Neural cell (in vitro differentiated cells): ENCODE measurements at regions not wholly inside any gene's neighbourhood (a gene's known extent, or its start where the extent isn't known, plus 50 kb on each side); places are given as distances from the start of the nearest gene placed in this dataset.

ENCODE experiments used
- H2AFZ ChIP-seq: fragments of 200-600, 300-800 bp; sonication (generic), shearing (Covaris generic); 2 replicates; pipeline ENCODE4 v1.6.0; 2014; ENCODE audit warnings: low read depth, mild to moderate bottlenecking, antibody characterized with exemption, low read length, moderate library complexity
- H3F3A ChIP-seq: fragments of 200-600 bp; shearing (Covaris generic); 2 replicates; pipeline ENCODE4 v1.6.1; 2016; ENCODE audit warnings: mild to moderate bottlenecking, moderate library complexity, mixed read lengths, antibody characterized with exemption, low read length; ENCODE audit not compliant: insufficient read depth, poor library complexity, severe bottlenecking
- H3K27ac ChIP-seq: fragments of 200-600, 300-800 bp; sonication (generic), shearing (Covaris generic); 2 replicates; pipeline ENCODE4 v1.5.1; 2014; ENCODE audit warnings: mild to moderate bottlenecking, low read length, moderate library complexity
- H3K27me3 ChIP-seq: fragments of 300-800, 200-600 bp; sonication (generic), shearing (Covaris generic); 2 replicates; pipeline ENCODE4 v1.6.0; 2014; ENCODE audit warnings: mild to moderate bottlenecking, low read depth, low read length, moderate library complexity; ENCODE audit not compliant: insufficient read depth
- H3K36me3 ChIP-seq: fragments of 300-800, 200-600 bp; sonication (generic), shearing (Covaris generic); 2 replicates; pipeline ENCODE4 v1.5.1; 2014; ENCODE audit warnings: mild to moderate bottlenecking, antibody characterized with exemption, low read length, moderate library complexity; ENCODE audit not compliant: insufficient read depth
- H3K4me2 ChIP-seq: fragments of 300-800, 200-600 bp; sonication (generic), shearing (Covaris generic); 2 replicates; pipeline ENCODE4 v1.6.0; 2014; ENCODE audit warnings: mild to moderate bottlenecking, low read length
- H3K4me3 ChIP-seq: fragments of 300-800, 200-600 bp; sonication (generic), shearing (Covaris generic); 2 replicates; pipeline ENCODE4 v1.5.1; 2014; ENCODE audit warnings: mild to moderate bottlenecking, low read length, moderate library complexity
- H3K79me2 ChIP-seq: fragments of 200-600 bp; shearing (Covaris generic); replicated peaks from 2 replicates; pipeline ENCODE4 v1.6.0; 2014; ENCODE audit warnings: mild to moderate bottlenecking, low read length, moderate library complexity; ENCODE audit not compliant: insufficient read depth
- H3K9ac ChIP-seq: fragments of 300-800, 200-600 bp; sonication (generic), shearing (Covaris generic); 2 replicates; pipeline ENCODE4 v1.6.1; 2016; ENCODE audit warnings: mild to moderate bottlenecking, low read length, mixed read lengths
- H3K9me2 ChIP-seq: fragments of 200-600 bp; shearing (Covaris generic); 2 replicates; pipeline ENCODE4 v1.6.1; 2016; ENCODE audit warnings: mild to moderate bottlenecking, low read length, mixed read lengths; ENCODE audit not compliant: insufficient read depth
- H3K9me3 ChIP-seq: fragments of 200-600, 300-800 bp; sonication (generic), shearing (Covaris generic); 2 replicates; pipeline ENCODE4 v1.6.1; 2016; ENCODE audit warnings: mild to moderate bottlenecking, mixed run types, low read length, moderate library complexity, mixed read lengths
- H4K20me1 ChIP-seq: fragments of 200-600 bp; shearing (Covaris generic); 2 replicates; pipeline ENCODE4 v1.6.1; 2016; ENCODE audit warnings: mild to moderate bottlenecking, mixed run types; ENCODE audit not compliant: insufficient read depth
- EP300 ChIP-seq: fragments of 450-650 bp; conservative IDR thresholded peaks from 2 replicates; pipeline ENCODE4 v1.6.1; 2014; ENCODE audit warnings: antibody characterized with exemption, mild to moderate bottlenecking, moderate library complexity; ENCODE audit not compliant: poor library complexity, severe bottlenecking
- EZH2 ChIP-seq: fragments of 200-600, 300-800 bp; shearing (Covaris generic), sonication (generic); IDR thresholded peaks from 2 replicates; pipeline ENCODE4 v1.6.1; 2014; ENCODE audit warnings: antibody characterized with exemption, low read length, borderline replicate concordance, mild to moderate bottlenecking; ENCODE audit not compliant: insufficient read depth, poor library complexity, severe bottlenecking
- MXI1 ChIP-seq: fragments of 450-650 bp; conservative IDR thresholded peaks from 2 replicates; pipeline ENCODE4 v1.6.1; 2014; ENCODE audit warnings: antibody characterized with exemption, mild to moderate bottlenecking; ENCODE audit not compliant: poor library complexity, severe bottlenecking
- POLR2AphosphoS5 ChIP-seq: IDR thresholded peaks from 2 replicates; pipeline ENCODE4 v1.6.1; 2012
- RAD21 ChIP-seq: fragments of 450-650 bp; conservative IDR thresholded peaks from 2 replicates; pipeline ENCODE4 v1.6.1; 2014; ENCODE audit warnings: antibody characterized with exemption, mild to moderate bottlenecking, moderate library complexity
- SMC3 ChIP-seq: fragments of 450-650 bp; conservative IDR thresholded peaks from 2 replicates; pipeline ENCODE4 v1.6.1; 2014; ENCODE audit warnings: antibody characterized with exemption, mild to moderate bottlenecking, moderate library complexity; ENCODE audit not compliant: poor library complexity
- TAF1 ChIP-seq: IDR thresholded peaks from 2 replicates; pipeline ENCODE4 v1.6.1; 2012; ENCODE audit warnings: low read depth
- TF ChIP-seq, protein P1 (sequence below): IDR thresholded peaks from 2 replicates; pipeline ENCODE4 v1.6.1; 2012; ENCODE audit warnings: borderline replicate concordance
- TF ChIP-seq, protein P2 (sequence below): fragments of 450-650 bp; IDR thresholded peaks from 2 replicates; pipeline ENCODE4 v1.5.1; 2014; ENCODE audit warnings: antibody characterized with exemption, mild to moderate bottlenecking, moderate library complexity; ENCODE audit not compliant: poor library complexity, severe bottlenecking

DNA sequence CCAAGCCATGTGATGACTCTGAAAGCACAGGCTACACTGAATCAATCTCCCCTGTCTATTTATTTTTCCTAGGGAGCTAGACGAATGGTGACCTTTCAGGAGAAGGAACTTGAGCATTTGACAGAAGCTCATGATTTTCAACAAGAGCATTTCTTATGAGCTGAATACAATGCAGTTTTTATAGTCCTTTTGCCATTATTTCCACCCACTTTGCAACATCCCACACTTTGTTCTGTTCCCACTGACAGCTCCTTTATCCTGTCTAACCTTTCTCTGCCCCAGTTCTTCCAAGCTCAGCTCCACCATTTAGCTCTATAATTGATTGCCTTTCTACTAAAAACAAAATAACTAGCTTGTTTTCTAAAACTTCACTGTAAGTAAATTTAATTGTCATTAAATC lies 91.9 kb upstream of the PRSS1 start:
- no peaks in the 10 kb centered on the region for H3F3A ChIP-seq
- no peak overlapping the region for H3K4me3 ChIP-seq
- H3K4me2 ChIP-seq: no peak overlapping the region
- no peaks in the 10 kb centered on the region for H3K36me3 ChIP-seq
- TF ChIP-seq, protein P1, sequence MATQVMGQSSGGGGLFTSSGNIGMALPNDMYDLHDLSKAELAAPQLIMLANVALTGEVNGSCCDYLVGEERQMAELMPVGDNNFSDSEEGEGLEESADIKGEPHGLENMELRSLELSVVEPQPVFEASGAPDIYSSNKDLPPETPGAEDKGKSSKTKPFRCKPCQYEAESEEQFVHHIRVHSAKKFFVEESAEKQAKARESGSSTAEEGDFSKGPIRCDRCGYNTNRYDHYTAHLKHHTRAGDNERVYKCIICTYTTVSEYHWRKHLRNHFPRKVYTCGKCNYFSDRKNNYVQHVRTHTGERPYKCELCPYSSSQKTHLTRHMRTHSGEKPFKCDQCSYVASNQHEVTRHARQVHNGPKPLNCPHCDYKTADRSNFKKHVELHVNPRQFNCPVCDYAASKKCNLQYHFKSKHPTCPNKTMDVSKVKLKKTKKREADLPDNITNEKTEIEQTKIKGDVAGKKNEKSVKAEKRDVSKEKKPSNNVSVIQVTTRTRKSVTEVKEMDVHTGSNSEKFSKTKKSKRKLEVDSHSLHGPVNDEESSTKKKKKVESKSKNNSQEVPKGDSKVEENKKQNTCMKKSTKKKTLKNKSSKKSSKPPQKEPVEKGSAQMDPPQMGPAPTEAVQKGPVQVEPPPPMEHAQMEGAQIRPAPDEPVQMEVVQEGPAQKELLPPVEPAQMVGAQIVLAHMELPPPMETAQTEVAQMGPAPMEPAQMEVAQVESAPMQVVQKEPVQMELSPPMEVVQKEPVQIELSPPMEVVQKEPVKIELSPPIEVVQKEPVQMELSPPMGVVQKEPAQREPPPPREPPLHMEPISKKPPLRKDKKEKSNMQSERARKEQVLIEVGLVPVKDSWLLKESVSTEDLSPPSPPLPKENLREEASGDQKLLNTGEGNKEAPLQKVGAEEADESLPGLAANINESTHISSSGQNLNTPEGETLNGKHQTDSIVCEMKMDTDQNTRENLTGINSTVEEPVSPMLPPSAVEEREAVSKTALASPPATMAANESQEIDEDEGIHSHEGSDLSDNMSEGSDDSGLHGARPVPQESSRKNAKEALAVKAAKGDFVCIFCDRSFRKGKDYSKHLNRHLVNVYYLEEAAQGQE: no peak
- no peak overlapping the region for H3K27ac ChIP-seq
- no peaks in the 10 kb centered on the region for H4K20me1 ChIP-seq
- no peak overlapping the region for H2AFZ ChIP-seq
- H3K79me2 ChIP-seq: no peaks in the 10 kb centered on the region
- no peak overlapping the region for H3K9ac ChIP-seq
- H3K27me3 ChIP-seq: no peaks in the 10 kb centered on the region
- no peaks in the 10 kb centered on the region for H3K9me2 ChIP-seq
- H3K9me3 ChIP-seq: no peaks in the 10 kb centered on the region

DNA sequence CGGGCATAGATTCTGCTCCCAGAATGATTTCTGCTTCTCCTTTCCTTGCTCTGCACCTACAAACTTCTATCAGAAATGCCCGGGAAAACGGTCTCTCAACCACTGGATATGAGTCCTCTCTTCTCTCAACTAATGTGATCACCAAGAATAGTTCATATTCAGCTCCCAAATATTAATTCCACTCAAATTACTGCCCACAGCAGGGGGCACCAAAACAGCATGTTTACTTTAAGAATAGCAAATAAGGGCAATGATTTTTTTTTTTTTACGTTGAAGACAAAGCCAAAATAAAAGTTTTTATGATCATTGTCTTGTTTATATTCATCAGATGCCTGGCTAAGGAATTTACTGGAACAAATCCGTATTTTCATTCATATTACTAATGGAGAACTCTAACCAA lies 94.9 kb upstream of the PRSS1 start:
- no peaks in the 10 kb centered on the region for H3K36me3 ChIP-seq
- H3K27me3 ChIP-seq: no peaks in the 10 kb centered on the region
- no peak overlapping the region for H3K27ac ChIP-seq
- no peak overlapping the region for H3K4me3 ChIP-seq
- H3F3A ChIP-seq: no peaks in the 10 kb centered on the region
- H4K20me1 ChIP-seq: no peaks in the 10 kb centered on the region
- H3K9me2 ChIP-seq: no peaks in the 10 kb centered on the region
- no peaks in the 10 kb centered on the region for H3K9me3 ChIP-seq
- no peak for TF ChIP-seq EZH2
- TF ChIP-seq, protein P2, sequence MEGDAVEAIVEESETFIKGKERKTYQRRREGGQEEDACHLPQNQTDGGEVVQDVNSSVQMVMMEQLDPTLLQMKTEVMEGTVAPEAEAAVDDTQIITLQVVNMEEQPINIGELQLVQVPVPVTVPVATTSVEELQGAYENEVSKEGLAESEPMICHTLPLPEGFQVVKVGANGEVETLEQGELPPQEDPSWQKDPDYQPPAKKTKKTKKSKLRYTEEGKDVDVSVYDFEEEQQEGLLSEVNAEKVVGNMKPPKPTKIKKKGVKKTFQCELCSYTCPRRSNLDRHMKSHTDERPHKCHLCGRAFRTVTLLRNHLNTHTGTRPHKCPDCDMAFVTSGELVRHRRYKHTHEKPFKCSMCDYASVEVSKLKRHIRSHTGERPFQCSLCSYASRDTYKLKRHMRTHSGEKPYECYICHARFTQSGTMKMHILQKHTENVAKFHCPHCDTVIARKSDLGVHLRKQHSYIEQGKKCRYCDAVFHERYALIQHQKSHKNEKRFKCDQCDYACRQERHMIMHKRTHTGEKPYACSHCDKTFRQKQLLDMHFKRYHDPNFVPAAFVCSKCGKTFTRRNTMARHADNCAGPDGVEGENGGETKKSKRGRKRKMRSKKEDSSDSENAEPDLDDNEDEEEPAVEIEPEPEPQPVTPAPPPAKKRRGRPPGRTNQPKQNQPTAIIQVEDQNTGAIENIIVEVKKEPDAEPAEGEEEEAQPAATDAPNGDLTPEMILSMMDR: no peak
- TF ChIP-seq POLR2AphosphoS5: no peak
- TF ChIP-seq, protein P1: no peak
- no peak for TF ChIP-seq RAD21
- no peak for TF ChIP-seq TAF1
- TF ChIP-seq SMC3: no peak
- no peak for TF ChIP-seq MXI1
- TF ChIP-seq EP300: no peak
- H3K79me2 ChIP-seq: no peaks in the 10 kb centered on the region
- H3K9ac ChIP-seq: no peak overlapping the region
- no peak overlapping the region for H3K4me2 ChIP-seq
- H2AFZ ChIP-seq: no peak overlapping the region
